ENCODE measurements at regions not wholly inside any gene's neighbourhood (a gene's known extent, or its start where the extent isn't known, plus 50 kb on each side); places are given as distances from the start of the nearest gene placed in this dataset.

DNA sequence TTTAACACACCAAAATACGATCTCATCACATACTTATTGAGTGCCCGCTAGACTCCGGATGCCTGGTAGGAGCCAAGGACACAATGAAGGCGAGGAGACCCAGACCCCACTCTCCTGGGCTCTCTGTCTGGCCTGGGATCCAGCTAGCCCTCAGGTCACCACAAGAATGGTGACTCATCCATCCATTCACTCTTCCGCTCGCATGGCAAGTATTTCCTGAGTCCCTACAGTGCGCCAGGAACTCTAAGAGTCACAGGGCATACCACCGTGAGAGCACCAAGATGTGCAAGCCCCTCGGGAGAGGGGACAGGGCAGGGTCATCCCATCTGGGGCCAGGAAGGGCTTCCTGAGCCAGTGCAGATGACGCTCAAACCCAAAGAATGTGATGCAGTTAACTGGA, 101.6 kb upstream of the PRR20G start:
- no peak for TF ChIP-seq SP1 (IDR thresholded peaks at IDR 0.05; ENCODE audit: low read depth)
- TF ChIP-seq POLR2A (IDR thresholded peaks at IDR 0.05; ENCODE audit: borderline replicate concordance, extremely low read depth, insufficient read depth, insufficient read length) = no peak

Data from HCT116 (cell line).